Amniotic stem cell (primary cell): ENCODE measurements at regions not wholly inside any gene's neighbourhood (a gene's known extent, or its start where the extent isn't known, plus 50 kb on each side); places are given as distances from the start of the nearest gene placed in this dataset.

ENCODE experiments used
- DNase-seq: peaks from one replicate; lab custom pipeline; 2025; lab: John Stamatoyannopoulos, UW

- DNase-seq: no peak
Measured at GRCh38 chr12:102781117-102781516, 135.9 kb downstream of the PAH start.

- no peak for DNase-seq
Measured at GRCh38 chr12:102776041-102776440, 141.0 kb downstream of the PAH start.

GRCh38 chr12:102769323-102769916 lies 147.6 kb downstream of the PAH start:
- DNase-seq: peak; percentile 44

- DNase-seq: no peak
Measured at GRCh38 chr12:102766961-102767360, 150.1 kb downstream of the PAH start.

GRCh38 chr12:102765736-102766135 lies 151.3 kb downstream of the PAH start:
- no peak for DNase-seq

- no peak for DNase-seq
Measured at GRCh38 chr12:102763471-102763870, 153.6 kb downstream of the PAH start.

GRCh38 chr12:102763061-102763460 lies 154.0 kb downstream of the PAH start:
- no peak for DNase-seq

- no peak for DNase-seq
Measured at GRCh38 chr12:102760322-102760721, 156.7 kb downstream of the PAH start.

- no peak for DNase-seq
Measured at GRCh38 chr12:102759466-102759865, 157.6 kb downstream of the PAH start.

GRCh38 chr12:102757882-102758226 lies 159.2 kb downstream of the PAH start:
- no peak for DNase-seq

- DNase-seq: no peak
Measured at GRCh38 chr12:102757154-102757881, 159.7 kb downstream of the PAH start.

- no peak for DNase-seq
Measured at GRCh38 chr12:102756530-102756929, 160.5 kb downstream of the PAH start.

GRCh38 chr12:102755266-102755665 lies 161.8 kb downstream of the PAH start:
- no peak for DNase-seq

- DNase-seq: no peak
Measured at GRCh38 chr12:102753802-102754201, 163.2 kb downstream of the PAH start.

- no peak for DNase-seq
Measured at GRCh38 chr12:102748704-102749103, 168.3 kb downstream of the PAH start.

- DNase-seq: no peak
Measured at GRCh38 chr12:102746963-102747362, 170.1 kb downstream of the PAH start.

- no peak for DNase-seq
Measured at GRCh38 chr12:102745971-102746600, 171.0 kb downstream of the PAH start.

GRCh38 chr12:102741196-102741595 lies 175.8 kb downstream of the PAH start:
- DNase-seq: no peak

GRCh38 chr12:102740141-102740955 lies 176.7 kb downstream of the PAH start:
- peak; percentile 34 for DNase-seq

GRCh38 chr12:102736328-102736727 lies 180.7 kb downstream of the PAH start:
- no peak for DNase-seq

- no peak for DNase-seq
Measured at GRCh38 chr12:102735104-102735503, 181.9 kb downstream of the PAH start.

- DNase-seq: no peak
Measured at GRCh38 chr12:102730996-102731395, 186.0 kb downstream of the PAH start.
